ENCODE measurements at regions not wholly inside any gene's neighbourhood (a gene's known extent, or its start where the extent isn't known, plus 50 kb on each side); places are given as distances from the start of the nearest gene placed in this dataset.

DNA sequence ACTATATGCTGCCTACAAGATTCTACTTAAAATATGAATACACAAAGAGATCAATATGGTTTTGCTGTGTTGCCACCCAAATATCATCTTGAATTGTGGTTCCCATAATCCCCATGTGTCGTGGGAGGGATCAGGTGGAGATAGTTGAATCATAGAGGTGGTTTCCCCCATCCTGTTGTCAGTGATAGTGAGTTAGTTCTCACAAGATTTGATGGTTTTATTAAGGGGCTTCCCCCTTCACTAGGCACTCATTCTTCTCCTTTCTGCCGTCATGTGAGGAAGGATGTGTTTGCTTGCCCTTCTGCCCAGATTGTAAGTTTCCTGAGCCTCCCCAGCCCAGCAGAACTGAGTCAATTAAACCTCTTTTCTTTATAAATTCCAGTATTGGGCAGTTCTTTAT, 654.4 kb upstream of the NR5A2 start:
- no peak for DNase-seq

DNA sequence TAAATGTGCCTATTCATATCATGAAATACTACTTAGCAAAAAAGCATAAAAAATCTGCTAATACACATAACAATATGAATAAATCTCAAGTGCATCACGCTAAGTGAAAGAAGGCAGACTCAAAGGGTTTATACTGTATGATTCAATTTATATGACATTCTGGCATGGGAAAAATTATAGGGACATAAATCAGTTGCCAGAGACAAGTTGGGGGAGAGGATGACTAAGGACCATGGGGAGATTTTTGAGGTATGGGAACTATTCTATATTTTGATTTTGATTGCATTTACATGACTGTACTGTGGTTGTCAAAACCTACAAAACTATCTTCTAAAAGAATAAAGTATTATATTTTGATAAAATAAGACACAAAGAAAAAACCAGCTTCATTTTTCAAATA, 650.3 kb upstream of the NR5A2 start:
- no peak for DNase-seq

DNA sequence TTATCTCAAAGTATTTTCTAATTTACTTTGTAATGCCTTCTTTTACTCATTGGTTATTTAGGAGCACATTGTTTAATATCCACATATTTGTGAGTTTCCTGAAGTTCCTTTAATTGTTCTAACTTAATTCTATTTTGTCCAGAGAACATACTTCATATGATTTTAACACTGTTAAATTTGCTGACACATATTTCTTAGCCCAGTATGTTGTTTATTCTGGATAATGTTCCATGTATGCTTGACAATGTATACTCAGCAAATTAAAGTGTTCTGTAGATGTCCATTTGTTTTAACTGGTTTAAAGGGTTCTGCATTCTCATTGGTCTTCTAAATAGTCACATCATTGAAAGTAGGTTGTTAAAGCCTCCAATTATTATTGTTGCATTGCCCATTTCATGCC, 643.7 kb upstream of the NR5A2 start:
- no peak for DNase-seq

DNA sequence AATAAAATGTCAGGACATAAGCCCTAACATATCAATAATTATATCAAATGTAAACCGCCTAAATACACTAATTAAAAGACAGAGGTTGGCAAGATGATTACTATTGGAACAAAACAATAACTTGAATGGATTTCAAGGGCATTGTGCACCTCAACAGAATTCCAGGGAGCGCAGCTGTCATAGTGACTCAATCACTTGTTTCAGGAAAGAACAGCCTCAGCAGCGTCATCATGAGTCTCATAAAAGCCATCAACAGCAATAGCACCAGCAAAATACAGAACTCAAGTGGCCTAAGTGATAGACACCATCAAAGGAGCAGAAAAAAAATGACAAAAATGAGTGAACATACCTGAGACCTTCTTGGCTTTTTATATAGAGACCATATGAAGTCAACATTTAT, 632.7 kb upstream of the NR5A2 start:
- DNase-seq, result no peak

DNA sequence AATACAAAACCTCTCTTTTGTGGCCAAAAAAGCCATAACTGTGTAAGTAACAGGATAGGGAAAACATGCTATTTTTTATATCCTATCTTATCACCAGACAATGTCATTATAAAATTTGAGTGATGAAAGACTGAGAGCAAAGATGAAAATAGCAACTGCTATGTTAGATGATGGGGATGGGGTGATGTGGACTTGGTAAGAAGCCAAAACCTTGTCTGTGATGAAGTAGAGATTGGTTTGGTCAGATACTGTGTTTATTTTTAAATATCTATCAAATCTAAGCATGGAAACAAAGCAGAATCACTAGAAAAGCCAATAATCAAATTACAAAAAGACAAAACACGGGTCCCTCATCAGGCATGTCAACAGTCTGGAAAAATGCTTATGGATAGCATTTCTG, 631.1 kb upstream of the NR5A2 start:
- no peak for DNase-seq

DNA sequence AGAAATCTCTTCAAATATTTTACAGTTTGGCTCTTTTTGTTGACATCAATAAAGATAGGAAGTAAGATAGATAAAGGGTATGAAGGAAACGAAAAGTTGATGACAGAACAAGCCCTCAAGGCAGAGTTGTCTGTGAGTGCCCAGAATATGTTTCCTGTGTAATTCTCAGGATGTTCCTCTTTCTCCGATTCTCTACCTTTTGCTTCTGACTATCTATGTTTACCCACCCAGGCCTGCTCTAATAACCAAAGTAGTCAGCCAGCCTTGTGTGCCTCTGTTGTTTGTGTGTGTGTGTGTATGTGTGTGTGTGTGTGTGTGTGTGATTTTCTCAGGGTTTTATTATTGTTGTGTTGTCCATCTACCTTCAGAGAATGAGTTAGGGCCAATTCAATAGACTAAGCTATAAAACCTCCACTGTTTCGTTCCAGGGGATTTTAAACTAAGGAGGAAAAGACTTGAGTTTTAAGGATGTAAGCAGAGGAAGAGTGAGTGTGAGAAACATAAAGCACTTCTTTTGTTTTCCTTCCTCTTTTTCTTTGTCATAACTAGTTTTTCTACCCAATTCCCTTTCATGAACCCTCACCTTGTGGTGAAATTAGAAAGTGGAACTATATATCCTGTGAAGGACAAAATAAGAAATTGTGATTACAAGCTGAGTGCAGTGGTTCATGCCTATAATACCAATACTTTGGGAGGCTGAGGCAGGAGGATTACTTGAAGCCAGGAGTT, 627.4 kb upstream of the NR5A2 start:
- DNase-seq, result no peak

DNA sequence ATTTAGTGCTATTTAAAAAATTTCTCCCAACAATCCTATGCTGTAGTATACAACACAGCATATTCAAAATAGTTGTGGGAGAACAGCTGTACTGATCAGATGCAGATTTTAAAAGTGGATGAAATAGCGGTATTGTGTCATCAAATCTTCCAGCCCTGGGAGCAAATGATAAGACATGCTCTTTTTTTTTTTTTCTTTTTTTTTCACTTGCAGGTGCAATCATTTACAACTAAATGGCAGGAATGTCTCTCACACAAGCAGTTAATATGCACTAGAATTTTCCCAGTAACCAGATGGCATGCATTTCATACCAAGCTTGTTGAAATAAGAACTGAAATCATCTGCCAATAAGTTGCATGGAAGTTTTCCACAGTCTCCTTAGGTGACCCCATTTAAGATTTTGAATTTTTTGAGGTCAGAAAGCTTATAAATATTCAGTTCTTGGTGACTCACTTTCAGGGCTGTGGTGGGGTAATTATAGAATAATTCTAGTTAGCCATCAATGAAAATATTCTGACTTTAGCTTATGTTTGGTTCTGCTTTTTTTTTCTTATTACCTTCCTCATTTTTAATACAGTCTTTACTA, 623.9 kb upstream of the NR5A2 start:
- no peak for DNase-seq

DNA sequence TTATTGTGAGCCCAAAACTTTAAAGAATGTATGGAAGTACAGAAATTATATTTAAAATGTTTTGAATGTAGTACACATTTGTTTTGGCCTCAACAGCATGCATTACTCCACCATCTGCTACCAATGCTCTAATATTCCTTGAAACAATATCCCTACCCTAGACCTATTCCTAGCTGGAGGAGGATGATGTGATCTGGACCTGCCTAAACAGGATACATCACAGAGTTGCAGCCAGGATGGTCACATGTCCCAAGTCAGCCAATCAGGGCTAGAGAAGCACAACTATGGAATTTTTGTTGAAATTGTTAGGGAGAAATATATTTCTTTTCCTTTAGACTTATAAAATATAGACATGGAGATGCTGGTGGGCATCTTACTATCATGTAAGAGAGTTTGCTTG, 623.3 kb upstream of the NR5A2 start:
- DNase-seq, result no peak

DNA sequence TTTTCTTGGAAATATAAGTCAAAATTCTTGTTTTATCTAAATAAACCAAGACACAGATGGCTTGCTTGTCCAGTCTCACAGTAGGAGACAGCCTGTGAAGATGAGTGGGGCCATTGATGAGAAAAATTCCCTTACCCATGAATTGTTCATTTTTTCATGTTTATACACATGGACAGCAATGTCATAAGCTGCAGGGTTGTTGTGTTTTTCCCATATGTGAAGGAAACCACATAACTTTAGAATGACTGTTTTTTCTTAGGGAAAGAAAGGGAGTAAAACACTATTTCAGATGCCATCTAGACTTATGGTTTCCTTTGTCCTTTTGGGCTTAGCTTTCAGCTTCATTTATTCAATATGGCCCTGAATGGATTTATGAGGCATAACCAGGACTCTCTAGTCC, 622.5 kb upstream of the NR5A2 start:
- no peak for DNase-seq

DNA sequence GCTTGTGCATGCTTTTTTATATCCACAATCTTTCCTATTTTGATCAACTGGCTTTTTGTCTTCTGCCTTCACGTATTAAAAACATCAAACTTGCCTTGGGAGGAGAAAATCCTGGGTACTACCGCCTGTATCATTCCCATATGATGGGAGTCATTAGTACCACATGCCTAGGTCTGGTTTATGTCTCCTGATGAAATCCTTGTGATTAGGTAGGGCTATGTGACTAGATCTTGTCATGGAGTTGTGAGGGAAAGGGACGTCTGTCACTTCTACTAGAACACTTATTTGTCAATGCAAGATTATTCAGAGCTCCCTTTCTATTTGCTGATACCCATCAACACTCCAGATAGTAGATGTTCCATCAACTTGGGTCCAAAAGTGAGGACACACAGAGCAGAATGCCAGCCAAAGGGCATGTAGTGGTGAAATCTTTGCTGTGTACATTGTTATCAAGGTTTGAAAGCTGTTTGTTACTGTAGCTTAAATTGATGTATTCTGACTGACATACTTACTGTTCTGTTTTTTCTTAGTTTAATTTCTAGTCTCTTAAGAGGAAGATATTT, 621.8 kb upstream of the NR5A2 start:
- no peak for DNase-seq

DNA sequence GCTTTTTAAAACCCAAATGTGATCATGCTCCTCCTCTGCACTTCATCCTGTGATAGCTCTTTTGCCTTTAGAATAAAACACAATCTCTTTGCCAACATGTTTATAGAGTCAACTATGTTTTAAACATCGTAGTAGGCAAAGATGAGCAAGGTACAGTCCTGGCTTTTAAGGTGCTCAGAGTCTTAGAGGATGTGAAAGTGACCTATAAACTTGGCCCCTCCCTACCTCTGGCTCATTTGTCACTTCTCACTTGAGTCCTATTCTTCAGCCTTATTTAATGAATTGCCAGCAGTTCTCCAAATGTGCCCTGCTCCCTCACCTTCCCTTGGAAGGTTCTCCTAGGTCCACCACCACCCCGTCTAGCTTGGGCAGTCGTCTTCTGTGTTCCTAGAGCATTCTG, 617.0 kb upstream of the NR5A2 start:
- no peak for DNase-seq

DNA sequence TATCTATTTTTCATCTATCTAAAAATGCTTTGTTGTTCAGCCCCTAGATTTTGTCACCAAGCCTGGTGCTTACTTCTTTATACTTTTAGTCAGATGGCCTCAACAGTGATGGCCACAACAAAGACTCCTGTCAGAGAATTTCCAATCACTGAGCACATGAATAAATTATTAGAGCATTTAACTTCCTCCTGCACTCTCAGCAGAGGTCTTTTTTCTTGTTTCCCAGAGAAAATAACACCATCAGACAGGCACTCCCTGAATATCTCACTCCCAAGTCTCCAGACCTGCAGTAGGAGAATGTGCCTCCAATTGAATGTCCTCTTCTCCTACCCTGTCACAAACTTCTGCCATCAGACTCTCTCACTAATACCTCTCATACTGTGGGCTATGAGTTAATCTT, 616.0 kb upstream of the NR5A2 start:
- DNase-seq, result no peak

DNA sequence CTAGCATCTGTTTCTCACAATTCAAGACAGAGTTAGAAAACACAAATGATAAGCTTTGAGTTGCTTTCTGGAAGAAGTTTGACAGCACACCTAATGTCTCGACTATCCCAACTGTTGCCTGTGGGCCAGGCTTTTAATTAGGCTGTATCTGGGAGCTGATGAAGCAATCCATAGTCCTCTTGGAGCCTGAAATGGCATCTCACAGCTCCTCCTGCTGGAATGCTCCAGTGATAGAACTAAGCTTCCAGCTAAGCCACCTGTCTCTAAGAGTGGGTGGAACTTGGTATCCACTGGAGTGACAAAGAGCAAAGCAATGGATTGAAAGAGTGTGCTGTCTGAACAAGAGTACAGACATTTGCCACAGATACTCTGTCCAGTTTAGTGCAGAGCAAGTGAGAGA, 605.3 kb upstream of the NR5A2 start:
- DNase-seq, result peak; percentile 19

DNA sequence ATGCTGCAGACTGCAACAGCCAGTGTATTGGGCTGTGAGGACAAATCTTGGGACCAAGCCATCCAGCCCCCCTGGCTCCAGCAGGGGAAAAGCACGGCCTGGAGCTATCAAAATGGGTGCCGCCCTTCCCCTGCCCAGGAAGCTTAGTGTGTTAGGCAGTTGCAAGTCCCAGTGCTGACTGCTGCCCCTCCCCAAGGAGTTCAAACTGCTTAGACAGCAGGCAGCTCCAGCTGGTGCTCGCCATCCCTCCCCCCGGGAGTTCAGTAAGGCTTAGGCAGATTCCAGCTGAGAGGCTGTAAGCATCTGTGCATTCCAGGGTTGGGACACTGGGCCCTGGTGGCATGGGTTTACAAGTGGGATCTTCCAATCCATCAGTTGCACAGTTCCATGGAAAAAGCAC, 579.6 kb upstream of the NR5A2 start:
- DNase-seq, result no peak

DNA sequence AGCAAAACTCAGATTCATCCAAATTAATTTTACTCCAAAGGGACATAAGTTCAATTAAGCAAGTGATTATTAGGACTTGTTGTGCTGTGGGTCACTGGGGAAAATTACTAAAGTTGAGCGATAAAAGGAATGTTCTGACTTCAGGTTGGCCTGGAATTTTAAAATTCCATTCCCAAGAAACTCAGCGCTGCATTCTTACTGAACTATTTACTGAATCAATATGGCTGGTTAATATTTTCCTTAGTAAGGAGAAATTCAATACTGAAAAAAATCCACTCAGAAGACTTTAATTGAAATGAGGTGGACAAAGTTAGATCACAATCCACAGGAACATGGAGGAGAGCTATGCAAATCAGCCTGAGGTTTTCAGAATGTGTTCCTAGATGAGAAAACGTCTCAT, 578.9 kb upstream of the NR5A2 start:
- DNase-seq, result no peak

DNA sequence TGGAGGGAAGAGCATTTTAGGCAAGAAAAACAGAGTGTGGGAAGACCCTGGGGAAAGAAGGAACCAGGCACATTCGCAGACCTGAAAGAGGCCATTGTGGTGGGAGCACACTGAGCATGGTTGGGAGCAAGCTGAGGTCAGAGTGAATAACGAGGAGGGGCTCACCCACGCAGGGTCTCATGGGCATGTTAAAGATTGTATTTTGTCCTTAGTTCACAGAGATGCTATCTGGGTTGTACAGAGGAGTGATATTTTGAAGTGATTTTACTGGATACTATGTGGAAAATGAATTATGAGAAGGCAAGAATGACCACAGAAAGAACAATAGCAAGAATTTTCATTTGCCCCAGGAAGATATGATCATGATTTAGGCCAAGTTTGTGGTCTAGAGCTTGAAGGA, 578.3 kb upstream of the NR5A2 start:
- DNase-seq, result peak; percentile 7

DNA sequence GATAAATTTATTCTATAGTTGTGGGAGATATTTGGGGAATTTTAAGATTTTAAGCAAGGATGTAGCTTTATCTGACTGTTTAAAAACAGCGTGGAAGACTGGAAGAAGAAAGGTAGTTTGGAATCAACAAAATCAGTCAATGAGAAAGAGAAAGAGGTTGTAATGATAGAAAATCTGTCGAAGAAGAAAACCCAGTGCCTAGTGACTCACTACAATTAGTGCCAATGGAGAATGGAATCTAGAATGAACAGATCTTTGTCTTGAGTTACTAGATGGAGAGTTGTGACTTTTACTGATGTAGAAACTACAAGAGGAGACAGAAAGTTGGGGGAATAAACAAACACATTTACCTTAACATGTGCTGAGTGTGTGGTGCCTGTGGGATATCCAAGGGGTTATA, 577.8 kb upstream of the NR5A2 start:
- DNase-seq, result no peak

DNA sequence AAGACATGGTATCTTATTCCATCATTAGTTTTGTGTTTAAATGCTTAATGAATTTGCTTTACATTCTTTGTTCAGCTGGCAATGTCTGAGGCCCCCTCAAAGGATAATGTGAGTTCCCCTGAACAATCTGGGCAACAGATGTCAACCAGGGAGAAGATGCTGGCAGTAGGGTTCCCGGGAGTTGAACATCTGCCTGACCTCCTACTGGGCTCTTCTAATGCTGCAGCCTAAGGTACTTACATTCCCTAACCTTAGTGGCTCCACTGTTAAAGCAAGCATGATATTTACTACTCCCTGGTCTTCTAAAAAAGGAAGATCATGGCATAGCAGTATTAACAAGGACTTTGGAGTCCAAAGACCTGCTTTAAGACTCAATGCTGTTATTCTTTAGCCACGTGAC, 574.9 kb upstream of the NR5A2 start:
- DNase-seq, result no peak

DNA sequence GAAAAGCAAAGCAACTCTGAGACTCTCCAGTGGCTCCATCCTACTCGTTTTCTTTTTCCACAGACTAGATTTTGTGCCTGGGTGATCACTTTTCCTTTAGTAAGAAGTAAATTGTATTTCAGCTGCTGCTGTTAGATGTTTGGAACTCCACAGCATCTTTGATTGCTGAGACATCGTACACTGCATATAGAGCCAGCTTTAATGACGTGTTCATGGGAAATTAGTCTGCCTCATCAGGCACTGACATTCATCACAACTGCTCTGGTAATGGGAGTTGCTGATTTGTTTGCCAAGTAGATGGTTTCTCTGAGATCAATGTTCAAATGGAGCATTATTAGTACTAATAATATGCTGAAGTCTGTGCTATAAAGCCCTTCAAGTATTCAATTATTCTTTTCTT, 573.8 kb upstream of the NR5A2 start:
- DNase-seq, result no peak

DNA sequence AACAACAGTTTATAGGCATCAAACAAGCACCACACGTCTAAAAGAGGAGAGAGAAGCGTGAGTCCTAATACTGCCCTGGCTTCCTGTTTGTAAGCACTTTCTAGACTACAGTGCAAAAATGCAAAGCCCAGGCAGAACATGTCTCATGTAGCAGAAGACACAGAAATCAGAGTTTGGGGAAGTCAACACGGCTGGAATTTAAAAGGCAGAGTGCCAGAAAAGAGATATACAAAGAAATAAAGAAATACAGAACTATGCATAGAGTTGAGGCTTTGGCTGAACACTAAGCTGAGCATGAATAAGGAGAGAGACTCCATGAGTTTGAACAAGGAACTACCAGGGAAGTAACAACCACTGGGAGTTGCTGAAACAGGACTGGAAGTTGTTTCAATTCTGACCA, 566.6 kb upstream of the NR5A2 start:
- no peak for DNase-seq

DNA sequence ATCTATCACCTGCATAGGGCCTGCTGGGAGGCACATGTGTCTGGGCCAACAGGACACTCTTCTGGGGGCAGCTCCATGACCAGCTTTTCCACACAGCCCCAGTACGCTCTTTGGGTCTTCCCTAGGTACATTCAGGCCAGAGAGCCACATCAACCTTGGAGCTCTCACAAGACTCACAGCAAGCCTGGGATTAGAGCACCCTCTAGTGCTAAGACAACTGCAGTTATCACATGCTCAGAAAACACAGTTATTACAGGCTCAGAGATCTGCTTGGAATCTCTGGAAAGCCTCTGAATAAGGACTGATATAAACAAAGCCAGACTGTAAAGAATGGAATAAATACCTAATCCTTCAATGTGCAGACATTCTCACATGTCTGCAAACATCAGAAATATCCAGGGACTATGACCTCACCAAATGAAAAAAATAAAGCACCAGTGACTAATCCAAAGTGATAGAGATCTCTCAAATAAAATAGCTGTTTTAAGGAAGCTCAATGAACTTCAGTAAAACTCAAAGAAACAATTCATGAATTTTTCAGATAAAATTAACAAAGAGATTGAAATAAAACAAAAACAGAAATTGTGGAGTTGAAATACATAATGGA, 563.9 kb upstream of the NR5A2 start:
- peak; percentile 34 for DNase-seq

DNA sequence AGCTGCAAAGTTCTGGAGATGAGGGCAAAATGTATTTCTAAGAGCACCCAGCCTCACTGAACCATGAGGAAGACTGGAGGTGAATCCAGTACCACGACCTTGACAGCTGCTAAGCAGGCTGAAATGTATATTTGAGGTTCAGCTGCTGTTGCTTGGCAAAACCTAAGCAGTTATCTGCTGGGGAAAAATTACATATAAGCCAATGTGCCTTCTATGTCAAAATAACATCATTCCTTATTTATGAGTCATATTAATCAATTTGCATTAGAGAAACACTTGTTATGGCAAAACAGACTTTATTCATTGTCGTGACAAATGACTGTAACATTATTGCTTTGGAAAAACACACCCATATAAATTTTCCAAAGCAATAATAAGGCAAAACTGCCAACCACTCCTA, 560.5 kb upstream of the NR5A2 start:
- DNase-seq, result no peak

DNA sequence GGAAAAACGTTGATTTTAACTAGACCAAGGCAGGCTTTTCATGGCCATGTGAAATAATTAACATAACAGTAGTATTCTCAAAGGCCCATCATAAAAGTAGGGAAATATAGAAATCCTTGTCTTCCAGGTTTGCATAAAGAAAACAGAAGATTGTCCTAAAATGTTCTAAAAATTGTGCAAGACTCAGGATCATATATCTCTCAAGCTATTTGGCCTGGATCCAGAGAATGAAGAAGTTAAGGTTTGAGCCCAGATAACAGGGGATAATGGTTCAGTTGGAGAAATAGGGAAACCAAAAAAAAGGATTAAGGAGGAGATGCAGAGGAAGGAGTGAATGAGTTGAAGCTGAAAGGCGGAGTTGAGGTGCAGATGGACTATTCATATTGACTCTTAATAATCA, 555.5 kb upstream of the NR5A2 start:
- peak; percentile 10 for DNase-seq

DNA sequence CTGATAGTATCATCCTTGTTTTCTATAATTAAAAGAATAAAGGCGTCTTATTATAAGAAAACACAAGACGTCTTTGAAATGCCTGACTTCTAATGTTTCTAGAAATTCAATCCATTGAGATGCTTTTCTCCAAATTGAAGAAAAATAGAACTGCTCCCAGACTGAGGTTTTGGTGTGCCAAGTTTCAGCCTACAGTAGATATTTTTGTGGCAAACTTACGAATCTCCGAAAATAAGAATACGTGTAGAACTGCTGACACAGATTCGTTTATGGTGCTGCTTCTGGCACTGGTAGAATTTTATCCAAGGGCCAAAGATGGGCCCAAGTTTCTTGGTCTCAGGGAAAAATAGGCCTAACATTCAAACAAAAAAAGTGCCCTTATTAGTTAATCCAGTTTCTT, 554.5 kb upstream of the NR5A2 start:
- DNase-seq, result no peak

DNA sequence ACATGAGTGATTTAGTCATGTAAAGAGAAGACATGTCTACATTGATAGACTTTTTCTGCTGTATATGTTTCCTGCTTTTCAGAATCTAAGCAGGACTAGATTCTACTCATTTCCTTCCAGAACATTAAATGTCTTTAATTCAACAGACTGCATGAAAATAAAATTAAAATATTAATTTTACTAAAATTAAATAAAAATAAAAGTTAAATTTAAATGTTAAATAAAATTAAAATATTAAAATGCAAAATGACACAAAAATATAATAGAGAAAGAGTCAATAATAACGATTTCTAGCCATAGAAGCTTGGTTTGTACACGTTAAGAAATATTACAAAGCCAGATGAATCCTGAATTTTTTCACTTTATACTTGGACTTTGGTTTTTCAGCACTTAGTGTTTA, 552.8 kb upstream of the NR5A2 start:
- no peak for DNase-seq

Data from NCI-H226 (cell line).